Thyroid gland (tissue), 4 donors: ENCODE measurements at regions not wholly inside any gene's neighbourhood (a gene's known extent, or its start where the extent isn't known, plus 50 kb on each side); places are given as distances from the start of the nearest gene placed in this dataset.

Source experiments
- POLR2A ChIP-seq, 2 donors: fragments of 450-650 bp; IDR thresholded peaks; one replicate each; pipeline ENCODE4 v1.6.1; 2017; ENCODE audit warnings: antibody characterized with exemption in 2 of 2, mild to moderate bottlenecking in 2 of 2, moderate library complexity in 1 of 2
- TF ChIP-seq, protein P1 (sequence below), 6 experiments: fragments of 200-600 bp in 3 of 6; fragments of 450-650 bp in 3 of 6; sonication (generic) in 3 of 6; IDR thresholded peaks; one replicate each; pipeline ENCODE4 v1.5.1; 2016 to 2019; ENCODE audit warnings: antibody characterized with exemption in 6 of 6, mild to moderate bottlenecking in 2 of 6, inconsistent platforms in 1 of 6, moderate library complexity in 1 of 6

DNA sequence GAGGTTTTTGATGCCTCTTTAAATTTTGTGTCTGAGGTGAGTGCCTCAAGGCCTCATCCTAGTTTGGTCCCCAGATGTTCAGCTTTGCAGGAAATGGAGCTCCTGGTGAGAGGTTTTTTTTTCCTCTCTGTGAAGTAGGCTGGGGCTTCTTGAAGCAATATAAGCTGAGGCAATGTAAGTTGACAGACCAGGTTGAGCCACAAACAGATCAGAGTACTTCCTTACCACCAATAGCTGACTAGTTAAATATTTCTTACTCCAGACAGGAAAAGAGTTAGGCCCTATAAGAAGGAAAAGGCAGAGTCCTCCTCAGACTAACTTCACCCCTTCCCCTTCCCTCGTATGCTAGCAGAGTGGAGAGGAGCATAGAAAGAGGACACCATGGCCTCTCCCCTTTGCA is 341.0 kb downstream of the LMO4 start:
- TF ChIP-seq, protein P1, sequence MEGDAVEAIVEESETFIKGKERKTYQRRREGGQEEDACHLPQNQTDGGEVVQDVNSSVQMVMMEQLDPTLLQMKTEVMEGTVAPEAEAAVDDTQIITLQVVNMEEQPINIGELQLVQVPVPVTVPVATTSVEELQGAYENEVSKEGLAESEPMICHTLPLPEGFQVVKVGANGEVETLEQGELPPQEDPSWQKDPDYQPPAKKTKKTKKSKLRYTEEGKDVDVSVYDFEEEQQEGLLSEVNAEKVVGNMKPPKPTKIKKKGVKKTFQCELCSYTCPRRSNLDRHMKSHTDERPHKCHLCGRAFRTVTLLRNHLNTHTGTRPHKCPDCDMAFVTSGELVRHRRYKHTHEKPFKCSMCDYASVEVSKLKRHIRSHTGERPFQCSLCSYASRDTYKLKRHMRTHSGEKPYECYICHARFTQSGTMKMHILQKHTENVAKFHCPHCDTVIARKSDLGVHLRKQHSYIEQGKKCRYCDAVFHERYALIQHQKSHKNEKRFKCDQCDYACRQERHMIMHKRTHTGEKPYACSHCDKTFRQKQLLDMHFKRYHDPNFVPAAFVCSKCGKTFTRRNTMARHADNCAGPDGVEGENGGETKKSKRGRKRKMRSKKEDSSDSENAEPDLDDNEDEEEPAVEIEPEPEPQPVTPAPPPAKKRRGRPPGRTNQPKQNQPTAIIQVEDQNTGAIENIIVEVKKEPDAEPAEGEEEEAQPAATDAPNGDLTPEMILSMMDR (IDR thresholded peaks at IDR 0.05): no peak
- no peak for TF ChIP-seq POLR2A (IDR thresholded peaks at IDR 0.05)
